ENCODE measurements at regions not wholly inside any gene's neighbourhood (a gene's known extent, or its start where the extent isn't known, plus 50 kb on each side); places are given as distances from the start of the nearest gene placed in this dataset.
A peak's percentile ranks its signal among the peaks of the same experiment; 100 is the strongest.

- WGBS (ENCODE audit: insufficient coverage, insufficient read length): no CpG with 5 or more reads among the region's 3 CpGs
- Histone ChIP-seq H3K9me3 (ENCODE audit: control insufficient read depth, insufficient read depth, low read length) (no peaks in the 10 kb centered on the region), H3K27ac (ENCODE audit: low read length) (no peak overlapping the region), H3K4me3 (ENCODE audit: low read length) (no peak overlapping the region), H3K36me3 (ENCODE audit: control insufficient read depth, insufficient read depth, low read length) (no peaks in the 10 kb centered on the region), H3K4me1 (ENCODE audit: control insufficient read depth, insufficient read depth, low read length) (no peaks in the 10 kb centered on the region; the same call in 1 of the 2 replicates), H3K27me3 (ENCODE audit: control insufficient read depth, insufficient read depth, low read length) (no peaks in the 10 kb centered on the region)
- DNase-seq (ENCODE audit: low read depth, low spot score): no peak
Measured at GRCh38 chr12:16949371-16949770, 343.4 kb upstream of the LMO3 start.

GRCh38 chr12:16946704-16947103, 340.7 kb upstream of the LMO3 start:
- H3K27ac ChIP-seq (ENCODE audit: low read length): no peak overlapping the region
- H3K9me3 ChIP-seq (ENCODE audit: control insufficient read depth, insufficient read depth, low read length): no peaks in the 10 kb centered on the region
- DNase-seq (ENCODE audit: low read depth, low spot score): no peak
- no peaks in the 10 kb centered on the region for H3K27me3 ChIP-seq (ENCODE audit: control insufficient read depth, insufficient read depth, low read length)
- no peaks in the 10 kb centered on the region; the same call in 1 of the 2 replicates for H3K4me1 ChIP-seq (ENCODE audit: control insufficient read depth, insufficient read depth, low read length)
- no peak overlapping the region for H3K4me3 ChIP-seq (ENCODE audit: low read length)
- H3K36me3 ChIP-seq (ENCODE audit: control insufficient read depth, insufficient read depth, low read length): no peaks in the 10 kb centered on the region

- no peaks in the 10 kb centered on the region for H3K36me3 ChIP-seq (ENCODE audit: control insufficient read depth, insufficient read depth, low read length)
- no peaks in the 10 kb centered on the region for H3K4me1 ChIP-seq (ENCODE audit: control insufficient read depth, insufficient read depth, low read length)
- H3K27ac ChIP-seq (ENCODE audit: low read length): no peak overlapping the region
- H3K27me3 ChIP-seq (ENCODE audit: control insufficient read depth, insufficient read depth, low read length): no peaks in the 10 kb centered on the region
- WGBS (ENCODE audit: insufficient coverage, insufficient read length): no CpG with 5 or more reads among the region's 6 CpGs
- H3K4me3 ChIP-seq (ENCODE audit: low read length): no peak overlapping the region
- DNase-seq (ENCODE audit: low read depth, low spot score): peak; percentile 73
- H3K9me3 ChIP-seq (ENCODE audit: control insufficient read depth, insufficient read depth, low read length): no peaks in the 10 kb centered on the region
Measured at GRCh38 chr12:16939871-16940306, 333.9 kb upstream of the LMO3 start.

- H3K4me3 ChIP-seq (ENCODE audit: low read length): no peak overlapping the region
- H3K36me3 ChIP-seq (ENCODE audit: control insufficient read depth, insufficient read depth, low read length): no peaks in the 10 kb centered on the region
- no peaks in the 10 kb centered on the region for H3K4me1 ChIP-seq (ENCODE audit: control insufficient read depth, insufficient read depth, low read length)
- H3K9me3 ChIP-seq (ENCODE audit: control insufficient read depth, insufficient read depth, low read length): no peaks in the 10 kb centered on the region
- H3K27me3 ChIP-seq (ENCODE audit: control insufficient read depth, insufficient read depth, low read length): no peaks in the 10 kb centered on the region
- no peak for DNase-seq (ENCODE audit: low read depth, low spot score)
- no CpG with 5 or more reads among the region's 2 CpGs for WGBS (ENCODE audit: insufficient coverage, insufficient read length)
- H3K27ac ChIP-seq (ENCODE audit: low read length): no peak overlapping the region
Measured at GRCh38 chr12:16927259-16927658, 321.3 kb upstream of the LMO3 start.

- DNase-seq (ENCODE audit: low read depth, low spot score): no peak
- Histone ChIP-seq H3K4me1 (ENCODE audit: control insufficient read depth, insufficient read depth, low read length) (no peaks in the 10 kb centered on the region), H3K4me3 (ENCODE audit: low read length) (no peak overlapping the region), H3K27me3 (ENCODE audit: control insufficient read depth, insufficient read depth, low read length) (no peaks in the 10 kb centered on the region), H3K27ac (ENCODE audit: low read length) (no peak overlapping the region), H3K36me3 (ENCODE audit: control insufficient read depth, insufficient read depth, low read length) (no peaks in the 10 kb centered on the region), H3K9me3 (ENCODE audit: control insufficient read depth, insufficient read depth, low read length) (no peaks in the 10 kb centered on the region)
- WGBS (ENCODE audit: insufficient coverage, insufficient read length): no CpG with 5 or more reads among the region's 1 CpG
Measured at GRCh38 chr12:16920451-16920850, 314.5 kb upstream of the LMO3 start.

GRCh38 chr12:16919551-16919950, 313.6 kb upstream of the LMO3 start:
- Histone ChIP-seq H3K4me3 (ENCODE audit: low read length) (no peak overlapping the region), H3K27me3 (ENCODE audit: control insufficient read depth, insufficient read depth, low read length) (no peaks in the 10 kb centered on the region), H3K36me3 (ENCODE audit: control insufficient read depth, insufficient read depth, low read length) (no peaks in the 10 kb centered on the region), H3K4me1 (ENCODE audit: control insufficient read depth, insufficient read depth, low read length) (no peaks in the 10 kb centered on the region), H3K27ac (ENCODE audit: low read length) (no peak overlapping the region), H3K9me3 (ENCODE audit: control insufficient read depth, insufficient read depth, low read length) (no peaks in the 10 kb centered on the region)
- DNase-seq (ENCODE audit: low read depth, low spot score): no peak

- H3K27me3 ChIP-seq (ENCODE audit: control insufficient read depth, insufficient read depth, low read length): no peaks in the 10 kb centered on the region
- no peaks in the 10 kb centered on the region for H3K36me3 ChIP-seq (ENCODE audit: control insufficient read depth, insufficient read depth, low read length)
- no peak overlapping the region for H3K4me3 ChIP-seq (ENCODE audit: low read length)
- WGBS (ENCODE audit: insufficient coverage, insufficient read length): no CpG with 5 or more reads among the region's 1 CpG
- no peak for DNase-seq (ENCODE audit: low read depth, low spot score)
- no peaks in the 10 kb centered on the region for H3K9me3 ChIP-seq (ENCODE audit: control insufficient read depth, insufficient read depth, low read length)
- H3K4me1 ChIP-seq (ENCODE audit: control insufficient read depth, insufficient read depth, low read length): no peaks in the 10 kb centered on the region
- no peak overlapping the region for H3K27ac ChIP-seq (ENCODE audit: low read length)
Measured at GRCh38 chr12:16914853-16915252, 308.9 kb upstream of the LMO3 start.

GRCh38 chr12:16913832-16914490, 308.0 kb upstream of the LMO3 start:
- Histone ChIP-seq H3K4me3 (ENCODE audit: low read length) (no peak overlapping the region), H3K4me1 (ENCODE audit: control insufficient read depth, insufficient read depth, low read length) (no peaks in the 10 kb centered on the region), H3K36me3 (ENCODE audit: control insufficient read depth, insufficient read depth, low read length) (no peaks in the 10 kb centered on the region), H3K9me3 (ENCODE audit: control insufficient read depth, insufficient read depth, low read length) (no peaks in the 10 kb centered on the region), H3K27me3 (ENCODE audit: control insufficient read depth, insufficient read depth, low read length) (no peaks in the 10 kb centered on the region), H3K27ac (ENCODE audit: low read length) (no peak overlapping the region)
- WGBS (ENCODE audit: insufficient coverage, insufficient read length): no CpG with 5 or more reads among the region's 1 CpG
- no peak for DNase-seq (ENCODE audit: low read depth, low spot score)

- no peaks in the 10 kb centered on the region for H3K27me3 ChIP-seq (ENCODE audit: control insufficient read depth, insufficient read depth, low read length)
- WGBS (ENCODE audit: insufficient coverage, insufficient read length): no CpG with 5 or more reads among the region's 3 CpGs
- H3K4me1 ChIP-seq (ENCODE audit: control insufficient read depth, insufficient read depth, low read length): no peaks in the 10 kb centered on the region
- H3K36me3 ChIP-seq (ENCODE audit: control insufficient read depth, insufficient read depth, low read length): no peaks in the 10 kb centered on the region
- DNase-seq (ENCODE audit: low read depth, low spot score): no peak
- H3K27ac ChIP-seq (ENCODE audit: low read length): no peak overlapping the region
- H3K9me3 ChIP-seq (ENCODE audit: control insufficient read depth, insufficient read depth, low read length): no peaks in the 10 kb centered on the region
- no peak overlapping the region for H3K4me3 ChIP-seq (ENCODE audit: low read length)
Measured at GRCh38 chr12:16901946-16902345, 296.0 kb upstream of the LMO3 start.

- no CpG with 5 or more reads among the region's 14 CpGs for WGBS (ENCODE audit: insufficient coverage, insufficient read length)
- no peaks in the 10 kb centered on the region for H3K4me1 ChIP-seq (ENCODE audit: control insufficient read depth, insufficient read depth, low read length)
- DNase-seq (ENCODE audit: low read depth, low spot score): no peak
- H3K4me3 ChIP-seq (ENCODE audit: low read length): no peak overlapping the region
- no peaks in the 10 kb centered on the region for H3K27me3 ChIP-seq (ENCODE audit: control insufficient read depth, insufficient read depth, low read length)
- no peaks in the 10 kb centered on the region for H3K36me3 ChIP-seq (ENCODE audit: control insufficient read depth, insufficient read depth, low read length)
- no peaks in the 10 kb centered on the region for H3K9me3 ChIP-seq (ENCODE audit: control insufficient read depth, insufficient read depth, low read length)
- no peak overlapping the region for H3K27ac ChIP-seq (ENCODE audit: low read length)
Measured at GRCh38 chr12:16893426-16893825, 287.5 kb upstream of the LMO3 start.

GRCh38 chr12:16891673-16892072, 285.7 kb upstream of the LMO3 start:
- Histone ChIP-seq H3K9me3 (ENCODE audit: control insufficient read depth, insufficient read depth, low read length) (no peaks in the 10 kb centered on the region), H3K4me1 (ENCODE audit: control insufficient read depth, insufficient read depth, low read length) (no peaks in the 10 kb centered on the region), H3K27me3 (ENCODE audit: control insufficient read depth, insufficient read depth, low read length) (no peaks in the 10 kb centered on the region), H3K4me3 (ENCODE audit: low read length) (no peak overlapping the region), H3K36me3 (ENCODE audit: control insufficient read depth, insufficient read depth, low read length) (no peaks in the 10 kb centered on the region), H3K27ac (ENCODE audit: low read length) (no peak overlapping the region)
- no peak for DNase-seq (ENCODE audit: low read depth, low spot score)
